GM10248 (cell line): ENCODE measurements at regions not wholly inside any gene's neighbourhood (a gene's known extent, or its start where the extent isn't known, plus 50 kb on each side); places are given as distances from the start of the nearest gene placed in this dataset.

ENCODE experiments used
- CTCF ChIA-PET: fragments of 300-600 bp; sonication (Branson Sonifier 250); formaldehyde crosslinking; extraction: SDS; loops from one replicate; lab custom pipeline; 2021; ENCODE audit warnings: antibody characterized with exemption; lab: Yijun Ruan, JAX
- POLR2A ChIA-PET: fragments of 350-650 bp; sonication (Branson Sonifier 250); formaldehyde crosslinking; extraction: SDS; loops from one replicate; lab custom pipeline; 2020; ENCODE audit warnings: antibody characterized with exemption; lab: Yijun Ruan, JAX
- DNase-seq: peaks from one replicate; pipeline ENCODE4 v3.0.0; 2012; ENCODE audit errors: extremely low spot score
- CTCF ChIP-seq: IDR thresholded peaks from 2 replicates; pipeline ENCODE4 v1.5.1; 2012; ENCODE audit warnings: mild to moderate bottlenecking, low read depth; ENCODE audit errors: extremely low read depth, missing control alignments, control extremely low read depth

DNA sequence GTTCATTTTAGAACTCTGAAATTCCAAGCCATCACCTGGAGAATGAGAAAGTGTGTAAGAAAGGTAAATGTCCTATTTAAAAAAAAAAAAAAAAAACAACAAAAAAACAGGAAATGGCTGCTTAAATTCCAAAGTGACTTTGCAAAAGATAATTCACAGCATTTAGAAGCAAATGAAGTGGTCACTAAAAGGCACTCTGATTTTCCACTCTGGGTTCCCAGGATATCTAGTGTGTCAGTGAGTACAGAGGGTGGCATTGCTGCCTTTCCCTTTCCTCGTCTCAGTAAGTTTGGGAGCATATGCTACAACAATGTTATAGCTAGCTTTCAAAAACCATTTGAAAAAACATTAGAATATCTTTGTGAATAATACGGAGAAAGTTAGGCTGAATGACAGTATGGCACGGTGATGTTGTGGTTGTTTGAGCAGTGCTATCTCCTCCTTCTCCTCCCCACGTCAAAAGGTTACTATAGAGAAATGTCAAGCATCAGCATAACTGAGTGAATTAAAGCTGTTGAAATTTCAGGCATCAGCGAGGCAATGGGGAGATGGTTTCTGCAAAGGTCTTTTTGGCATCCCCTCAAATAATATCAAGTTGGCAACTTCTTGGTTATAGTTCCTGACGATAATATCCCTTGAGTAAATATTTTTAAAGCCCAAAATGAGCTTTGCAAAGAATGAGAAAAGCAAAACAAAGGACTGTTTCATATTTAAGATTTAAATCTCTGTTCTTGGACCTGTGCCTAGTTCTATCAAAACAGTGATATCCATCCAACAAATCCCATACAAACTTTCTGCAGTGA is 164.5 kb upstream of the E2F7 start:
- DNase-seq, result no peak
- no peak for TF ChIP-seq CTCF
- POLR2A ChIA-PET, result no interaction called here
- CTCF ChIA-PET, result interaction anchor here (1.5 to 2.6 kb wide), 3 partner anchors 11 to 17 kb away, joined by 3 to 6 read pairs (median 6); no protein-coding TSS in a partner anchor

DNA sequence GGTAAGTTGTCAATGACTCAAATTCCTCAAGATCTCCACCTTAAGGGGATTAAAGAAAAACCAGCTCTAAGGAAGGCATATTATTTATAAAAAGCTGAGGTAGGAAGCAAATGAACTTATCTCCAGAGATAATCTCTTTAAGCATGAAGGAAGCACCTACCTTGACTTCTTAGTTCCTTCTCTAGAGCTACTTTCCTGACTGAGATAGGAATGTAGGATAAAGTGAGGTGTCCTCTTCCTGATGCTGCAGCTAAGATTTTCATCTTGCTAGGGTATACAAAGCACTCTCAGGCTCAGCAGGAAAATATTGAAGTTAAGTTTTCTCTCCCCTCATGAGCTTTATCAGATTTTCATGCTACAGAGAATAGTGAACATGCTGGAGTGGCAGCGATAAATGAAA is 163.0 kb upstream of the E2F7 start:
- ChIA-PET POLR2A (no interaction called here), CTCF (interaction anchor here (1.6 to 1.9 kb wide), 2 partner anchors 9 to 11 kb away, joined by 5 read pairs; no protein-coding TSS in a partner anchor)
- no peak for TF ChIP-seq CTCF
- no peak for DNase-seq

DNA sequence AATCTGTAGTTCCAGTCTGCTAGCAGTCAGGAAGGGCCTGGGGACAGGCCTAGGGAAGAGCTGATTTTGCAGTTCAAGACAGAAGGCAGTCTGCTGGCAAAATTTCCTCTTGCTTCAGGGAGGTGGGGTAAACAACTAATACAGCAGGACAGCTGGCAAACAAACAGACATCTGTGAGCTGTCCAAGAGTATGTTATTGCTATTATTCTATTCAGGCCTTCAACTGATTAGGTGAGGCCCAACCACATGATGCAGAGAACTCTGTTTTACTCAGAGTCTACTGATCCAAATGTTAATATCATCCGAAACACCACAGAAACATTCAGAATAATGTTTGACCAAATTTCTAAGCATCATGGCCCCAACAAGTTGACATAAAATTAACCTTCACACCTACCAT is 161.0 kb upstream of the E2F7 start:
- ChIA-PET POLR2A (no interaction called here), CTCF (interaction anchor here (1.3 to 1.9 kb wide), 3 partner anchors 8 to 14 kb away, joined by 3 to 5 read pairs (median 4); no protein-coding TSS in a partner anchor)
- DNase-seq, result no peak
- TF ChIP-seq CTCF, result no peak

DNA sequence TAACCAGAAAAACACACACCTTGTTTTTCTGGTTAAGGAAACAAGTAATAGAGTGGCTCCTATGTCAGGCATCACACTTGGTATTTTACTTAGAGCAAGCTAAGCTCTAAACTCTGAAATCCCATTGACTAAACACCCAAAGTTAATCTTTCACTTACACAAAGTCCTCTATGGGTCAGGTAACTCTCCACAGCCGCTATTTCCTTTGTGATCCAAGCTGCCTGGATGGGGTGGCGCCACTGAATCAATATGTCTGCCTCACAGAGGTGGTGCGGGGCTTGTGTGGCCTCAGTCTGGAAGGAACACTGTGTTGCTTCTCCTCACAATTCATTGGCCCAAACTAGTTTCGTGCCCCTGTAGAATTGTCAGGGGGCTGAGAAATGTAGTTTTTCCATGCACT is 160.0 kb upstream of the E2F7 start:
- ChIA-PET POLR2A (no interaction called here), CTCF (interaction anchor here (1.3 kb wide), 2 partner anchors 9 to 13 kb away, joined by 3 to 4 read pairs; no protein-coding TSS in a partner anchor)
- no peak for DNase-seq
- TF ChIP-seq CTCF, result no peak

GRCh38 chr12:77224346-77224745 is 159.0 kb upstream of the E2F7 start:
- DNase-seq, result no peak
- POLR2A ChIA-PET, result no interaction called here
- no peak for TF ChIP-seq CTCF
- CTCF ChIA-PET, result no interaction called here

DNA sequence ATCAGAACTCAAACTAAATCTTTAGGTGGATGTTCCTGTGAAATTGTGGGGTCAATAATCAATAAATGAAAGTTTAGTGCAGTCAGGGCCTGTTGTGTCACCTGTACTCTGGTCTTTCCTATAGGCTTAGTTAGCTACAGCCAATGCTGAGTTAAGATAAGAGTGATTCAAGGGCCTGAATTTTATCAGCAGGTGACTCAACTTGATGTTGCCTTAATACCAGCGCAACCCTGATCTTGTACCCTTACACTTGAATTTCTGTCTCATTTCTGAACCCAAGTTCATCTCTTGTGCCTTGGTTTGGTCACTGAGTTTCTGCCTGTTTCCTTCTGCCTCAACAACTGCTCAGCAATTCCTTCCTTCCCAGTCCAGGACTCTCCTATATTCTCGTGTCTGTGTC is 157.0 kb upstream of the E2F7 start:
- POLR2A ChIA-PET, result no interaction called here
- no peak for TF ChIP-seq CTCF
- CTCF ChIA-PET, result interaction anchor here (2.1 kb wide), 1 partner anchor 10 kb away, joined by 7 read pairs; no protein-coding TSS in a partner anchor
- DNase-seq, result no peak
